IPS-20b (cell line): ENCODE measurements at regions not wholly inside any gene's neighbourhood (a gene's known extent, or its start where the extent isn't known, plus 50 kb on each side); places are given as distances from the start of the nearest gene placed in this dataset.

Experiments
- H3K27ac ChIP-seq: one replicate; pipeline ENCODE4 v1.5.1; 2013; ENCODE audit warnings: low read length
- H3K27me3 ChIP-seq: 2 replicates; pipeline ENCODE4 v1.6.1; 2013; ENCODE audit warnings: mild to moderate bottlenecking, low read length, inconsistent platforms; ENCODE audit not compliant: insufficient read depth
- H3K36me3 ChIP-seq: 2 replicates; pipeline ENCODE4 v1.6.1; 2013; ENCODE audit warnings: low read depth, mild to moderate bottlenecking, inconsistent platforms, low read length, moderate library complexity; ENCODE audit not compliant: insufficient read depth
- H3K4me1 ChIP-seq: 2 replicates; pipeline ENCODE4 v1.6.1; 2013; ENCODE audit warnings: mild to moderate bottlenecking, control low read depth, inconsistent platforms, low read length, moderate library complexity; ENCODE audit not compliant: insufficient read depth
- H3K4me3 ChIP-seq: 2 replicates; pipeline ENCODE4 v1.5.1; 2013; ENCODE audit warnings: mild to moderate bottlenecking, low read length, inconsistent platforms
- H3K9ac ChIP-seq: 2 replicates; pipeline ENCODE4 v1.6.1; 2013; ENCODE audit warnings: low read depth, mild to moderate bottlenecking, inconsistent platforms, low read length, moderate library complexity
- H3K9me3 ChIP-seq: 2 replicates; pipeline ENCODE4 v1.6.1; 2013; ENCODE audit warnings: mild to moderate bottlenecking, low read depth, low read length, inconsistent platforms; ENCODE audit not compliant: insufficient read depth

GRCh38 chr18:73778032-73778359, 369.6 kb downstream of the FBXO15 start:
- H3K27ac ChIP-seq = no peak overlapping the region
- H3K36me3 ChIP-seq = no peaks in the 10 kb centered on the region
- peaks cover 3% of the 10 kb centered on the region; the same call in 1 of the 2 replicates for H3K4me1 ChIP-seq
- no peak overlapping the region for H3K4me3 ChIP-seq
- H3K9me3 ChIP-seq = no peaks in the 10 kb centered on the region
- H3K9ac ChIP-seq = no peak overlapping the region
- no peaks in the 10 kb centered on the region; the same call in 1 of the 2 replicates for H3K27me3 ChIP-seq

GRCh38 chr18:73777356-73778031, 370.1 kb downstream of the FBXO15 start:
- peaks cover 3% of the 10 kb centered on the region; the same call in 1 of the 2 replicates for H3K4me1 ChIP-seq
- H3K36me3 ChIP-seq = no peaks in the 10 kb centered on the region
- H3K4me3 ChIP-seq = no peak overlapping the region
- H3K9ac ChIP-seq = no peak overlapping the region
- no peaks in the 10 kb centered on the region for H3K9me3 ChIP-seq
- no peak overlapping the region for H3K27ac ChIP-seq
- no peaks in the 10 kb centered on the region; the same call in 1 of the 2 replicates for H3K27me3 ChIP-seq

GRCh38 chr18:73774811-73775509, 372.7 kb downstream of the FBXO15 start:
- H3K9ac ChIP-seq = no peak overlapping the region
- H3K9me3 ChIP-seq = no peaks in the 10 kb centered on the region
- H3K36me3 ChIP-seq = no peaks in the 10 kb centered on the region
- H3K4me3 ChIP-seq = no peak overlapping the region
- no peaks in the 10 kb centered on the region; the same call in 1 of the 2 replicates for H3K27me3 ChIP-seq
- H3K4me1 ChIP-seq = no peaks in the 10 kb centered on the region
- no peak overlapping the region for H3K27ac ChIP-seq

- Histone ChIP-seq H3K9ac (no peak overlapping the region), H3K27ac (no peak overlapping the region), H3K27me3 (no peaks in the 10 kb centered on the region), H3K4me3 (no peak overlapping the region), H3K9me3 (no peaks in the 10 kb centered on the region), H3K4me1 (no peaks in the 10 kb centered on the region; the same call in 1 of the 2 replicates), H3K36me3 (no peaks in the 10 kb centered on the region)
Measured at GRCh38 chr18:73768043-73768442, 379.6 kb downstream of the FBXO15 start.

- H3K4me1 ChIP-seq = no peaks in the 10 kb centered on the region; the same call in 1 of the 2 replicates
- H3K27me3 ChIP-seq = no peaks in the 10 kb centered on the region
- no peak overlapping the region for H3K4me3 ChIP-seq
- H3K9ac ChIP-seq = no peak overlapping the region
- no peak overlapping the region for H3K27ac ChIP-seq
- H3K9me3 ChIP-seq = no peaks in the 10 kb centered on the region
- no peaks in the 10 kb centered on the region for H3K36me3 ChIP-seq
Measured at GRCh38 chr18:73766910-73767515, 380.6 kb downstream of the FBXO15 start.

GRCh38 chr18:73758446-73758845, 389.2 kb downstream of the FBXO15 start:
- no peak overlapping the region for H3K4me3 ChIP-seq
- no peak overlapping the region for H3K27ac ChIP-seq
- no peaks in the 10 kb centered on the region for H3K27me3 ChIP-seq
- H3K36me3 ChIP-seq = no peaks in the 10 kb centered on the region
- H3K4me1 ChIP-seq = no peaks in the 10 kb centered on the region
- H3K9me3 ChIP-seq = no peaks in the 10 kb centered on the region
- H3K9ac ChIP-seq = no peak overlapping the region

- no peaks in the 10 kb centered on the region for H3K27me3 ChIP-seq
- H3K9ac ChIP-seq = no peak overlapping the region
- no peaks in the 10 kb centered on the region for H3K9me3 ChIP-seq
- no peak overlapping the region for H3K27ac ChIP-seq
- H3K4me1 ChIP-seq = no peaks in the 10 kb centered on the region
- no peak overlapping the region for H3K4me3 ChIP-seq
- no peaks in the 10 kb centered on the region for H3K36me3 ChIP-seq
Measured at GRCh38 chr18:73756256-73757091, 391.2 kb downstream of the FBXO15 start.

GRCh38 chr18:73752965-73753364, 394.7 kb downstream of the FBXO15 start:
- Histone ChIP-seq H3K27me3 (no peaks in the 10 kb centered on the region), H3K27ac (no peak overlapping the region), H3K4me1 (no peaks in the 10 kb centered on the region), H3K4me3 (no peak overlapping the region), H3K9ac (no peak overlapping the region), H3K36me3 (no peaks in the 10 kb centered on the region), H3K9me3 (no peaks in the 10 kb centered on the region)

GRCh38 chr18:73752546-73752945, 395.1 kb downstream of the FBXO15 start:
- Histone ChIP-seq H3K4me3 (no peak overlapping the region), H3K27me3 (no peaks in the 10 kb centered on the region), H3K9me3 (no peaks in the 10 kb centered on the region), H3K36me3 (no peaks in the 10 kb centered on the region), H3K27ac (no peak overlapping the region), H3K9ac (no peak overlapping the region), H3K4me1 (no peaks in the 10 kb centered on the region)

- H3K4me3 ChIP-seq = no peak overlapping the region
- H3K9me3 ChIP-seq = no peaks in the 10 kb centered on the region
- H3K9ac ChIP-seq = no peak overlapping the region
- no peaks in the 10 kb centered on the region for H3K36me3 ChIP-seq
- no peak overlapping the region for H3K27ac ChIP-seq
- H3K4me1 ChIP-seq = peaks cover 9% of the 10 kb centered on the region; the same call in 1 of the 2 replicates
- no peaks in the 10 kb centered on the region for H3K27me3 ChIP-seq
Measured at GRCh38 chr18:73750052-73750451, 397.6 kb downstream of the FBXO15 start.

- no peak overlapping the region for H3K9ac ChIP-seq
- no peak overlapping the region for H3K27ac ChIP-seq
- peaks cover 11% of the 10 kb centered on the region; the same call in 1 of the 2 replicates for H3K4me1 ChIP-seq
- no peaks in the 10 kb centered on the region for H3K27me3 ChIP-seq
- no peaks in the 10 kb centered on the region for H3K9me3 ChIP-seq
- H3K4me3 ChIP-seq = no peak overlapping the region
- no peaks in the 10 kb centered on the region for H3K36me3 ChIP-seq
Measured at GRCh38 chr18:73749304-73749703, 398.3 kb downstream of the FBXO15 start.
